Mesendoderm (in vitro differentiated cells): ENCODE measurements at regions not wholly inside any gene's neighbourhood (a gene's known extent, or its start where the extent isn't known, plus 50 kb on each side); places are given as distances from the start of the nearest gene placed in this dataset. TPM values are rescaled to one million over a fixed set of nuclear protein-coding genes. Genes with fewer than 3 reads are reported as not detected.

ENCODE experiments used
- DNase-seq: peaks from one replicate; pipeline ENCODE4 v3.0.0; 2013
- H2AK5ac ChIP-seq: 2 replicates; pipeline ENCODE4 v1.6.1; 2013; ENCODE audit warnings: low read length, inconsistent platforms
- H2BK120ac ChIP-seq: 2 replicates; pipeline ENCODE4 v1.6.1; 2013; ENCODE audit warnings: low read depth, mild to moderate bottlenecking, low read length, moderate library complexity, mixed read lengths
- H2BK15ac ChIP-seq: replicated peaks from 2 replicates; pipeline ENCODE4 v1.6.1; 2013; ENCODE audit warnings: low read depth, mild to moderate bottlenecking, moderate library complexity
- H2BK5ac ChIP-seq: 2 replicates; pipeline ENCODE4 v1.6.1; 2013; ENCODE audit warnings: low read length, inconsistent platforms
- H3K18ac ChIP-seq: 2 replicates; pipeline ENCODE4 v1.6.1; 2013; ENCODE audit warnings: mild to moderate bottlenecking, low read length, mixed read lengths
- H3K23ac ChIP-seq: one replicate; pipeline ENCODE4 v1.6.1; 2013; ENCODE audit warnings: low read length
- H3K27ac ChIP-seq: 2 replicates; pipeline ENCODE4 v1.5.1; 2013; ENCODE audit warnings: low read depth, mild to moderate bottlenecking, inconsistent platforms, low read length, moderate library complexity
- H3K27me3 ChIP-seq: 2 replicates; pipeline ENCODE4 v1.6.1; 2013; ENCODE audit warnings: low read length, control low read depth, mild to moderate bottlenecking, inconsistent platforms; ENCODE audit not compliant: insufficient read depth, poor library complexity
- H3K36me3 ChIP-seq: 2 replicates; pipeline ENCODE4 v1.6.1; 2013; ENCODE audit warnings: low read length, inconsistent platforms; ENCODE audit not compliant: control insufficient read depth, insufficient read depth
- H3K4ac ChIP-seq: one replicate; pipeline ENCODE4 v1.6.1; 2013; ENCODE audit warnings: low read depth, mild to moderate bottlenecking, low read length, moderate library complexity
- H3K4me1 ChIP-seq: 2 replicates; pipeline ENCODE4 v1.6.1; 2013; ENCODE audit warnings: low read depth, low read length, inconsistent platforms; ENCODE audit not compliant: control insufficient read depth
- H3K4me2 ChIP-seq: 2 replicates; pipeline ENCODE4 v1.6.1; 2013; ENCODE audit warnings: low read length
- H3K4me3 ChIP-seq: 2 replicates; pipeline ENCODE4 v1.5.1; 2013; ENCODE audit warnings: mild to moderate bottlenecking, low read length
- H3K56ac ChIP-seq: one replicate; pipeline ENCODE4 v1.6.1; 2013; ENCODE audit warnings: low read length
- H3K79me1 ChIP-seq: 2 replicates; pipeline ENCODE4 v1.6.1; 2013; ENCODE audit warnings: low read length, inconsistent platforms
- H3K79me2 ChIP-seq: 2 replicates; pipeline ENCODE4 v1.6.1; 2013; ENCODE audit warnings: mild to moderate bottlenecking, low read length; ENCODE audit not compliant: control insufficient read depth, insufficient read depth
- H3K9ac ChIP-seq: 2 replicates; pipeline ENCODE4 v1.6.1; 2013; ENCODE audit warnings: low read length, inconsistent platforms
- H4K5ac ChIP-seq: one replicate; pipeline ENCODE4 v1.6.1; 2013; ENCODE audit warnings: low read length
- H4K8ac ChIP-seq: one replicate; pipeline ENCODE4 v1.6.1; 2013; ENCODE audit warnings: low read depth, mild to moderate bottlenecking, control low read depth, low read length, moderate library complexity
- WGBS: extraction: QIAGEN DNeasy Blood & Tissue Kit; methylation state at CpG from one replicate; pipeline ENCODE4 v1.1.7; 2013; ENCODE audit warnings: low lambda C conversion rate, missing lambda C conversion rate; ENCODE audit not compliant: insufficient coverage; ENCODE audit errors: extremely low coverage; 5-methylcytosine and 5-hydroxymethylcytosine counted together
- small RNA-seq: library from polyadenylated mRNA; stranded (forward); fragments of <200 nt; extraction: miRNeasy Mini kit (QIAGEN cat#:217004); gene quantifications from one replicate; pipeline ENCODE3, GENCODE V24; 2013; ENCODE audit not compliant: insufficient read depth

GRCh38 chr10:85547460-85548023 lies 819.1 kb downstream of the GRID1 start:
- H3K79me1 ChIP-seq, result no peaks in the 10 kb centered on the region

GRCh38 chr10:85548034-85548433 lies 818.6 kb downstream of the GRID1 start:
- Histone ChIP-seq H3K18ac (no peak overlapping the region), H3K27ac (peak overlapping the region; percentile 49), H3K4ac (no peak overlapping the region), H3K4me1 (no peaks in the 10 kb centered on the region), H3K9ac (no peak overlapping the region), H3K23ac (no peak overlapping the region), H3K27me3 (no peaks in the 10 kb centered on the region), H3K4me3 (no peak overlapping the region), H4K5ac (no peak overlapping the region), H2AK5ac (no peak overlapping the region), H2BK120ac (no peak overlapping the region), H3K4me2 (no peak overlapping the region), H4K8ac (no peak overlapping the region), H2BK15ac (no peak overlapping the region), H2BK5ac (no peak overlapping the region), H3K79me1 (no peaks in the 10 kb centered on the region), H3K56ac (no peak overlapping the region), H3K36me3 (no peaks in the 10 kb centered on the region), H3K79me2 (no peaks in the 10 kb centered on the region)
- WGBS, result no CpG with 5 or more reads among the region's 2 CpGs
- DNase-seq, result peak; percentile 73

More at GRCh38 chr10:85547460-85548023, 819.1 kb downstream of the GRID1 start:
- Histone ChIP-seq H3K36me3 (no peaks in the 10 kb centered on the region), H3K18ac (no peak overlapping the region), H4K5ac (no peak overlapping the region), H3K23ac (no peak overlapping the region), H3K4me1 (no peaks in the 10 kb centered on the region), H3K27ac (peak overlapping the region; percentile 49), H2BK5ac (peak overlapping the region; percentile 7), H2BK15ac (no peak overlapping the region), H4K8ac (no peak overlapping the region), H3K27me3 (no peaks in the 10 kb centered on the region), H3K79me2 (no peaks in the 10 kb centered on the region), H3K4ac (no peak overlapping the region), H3K4me2 (no peak overlapping the region), H3K56ac (no peak overlapping the region), H2AK5ac (no peak overlapping the region), H3K4me3 (no peak overlapping the region), H3K9ac (no peak overlapping the region), H2BK120ac (no peak overlapping the region)
- no CpG with 5 or more reads among the region's 1 CpG for WGBS
- DNase-seq, result peak; percentile 88

Small RNAs in the stretch of these regions (small RNA-seq; reads per million reads assigned to genes)
- not detected for gene RNU6-325P
